CMK (cell line): ENCODE measurements at regions not wholly inside any gene's neighbourhood (a gene's known extent, or its start where the extent isn't known, plus 50 kb on each side); places are given as distances from the start of the nearest gene placed in this dataset.

Experiments
- DNase-seq: peaks from one replicate; pipeline ENCODE4 v3.0.0-alpha.2; 2010; ENCODE audit warnings: low read depth

GRCh38 chr14:34241185-34241711 lies 220.8 kb downstream of the SPTSSA start:
- no peak for DNase-seq

GRCh38 chr14:34238610-34239009 lies 223.4 kb downstream of the SPTSSA start:
- DNase-seq = no peak

- DNase-seq = no peak
These were observed 224.4 kb downstream of the SPTSSA start for GRCh38 chr14:34237677-34238076.

- no peak for DNase-seq
These were observed 225.0 kb downstream of the SPTSSA start for GRCh38 chr14:34237081-34237480.

GRCh38 chr14:34235643-34236300 lies 226.3 kb downstream of the SPTSSA start:
- DNase-seq = no peak

- no peak for DNase-seq
These were observed 227.8 kb downstream of the SPTSSA start for GRCh38 chr14:34234258-34234657.

GRCh38 chr14:34233619-34234018 lies 228.4 kb downstream of the SPTSSA start:
- no peak for DNase-seq

- DNase-seq = no peak
These were observed 229.2 kb downstream of the SPTSSA start for GRCh38 chr14:34232790-34233189.

GRCh38 chr14:34231626-34232025 lies 230.4 kb downstream of the SPTSSA start:
- DNase-seq = no peak

GRCh38 chr14:34229140-34229539 lies 232.9 kb downstream of the SPTSSA start:
- DNase-seq = no peak

GRCh38 chr14:34228650-34228976 lies 233.4 kb downstream of the SPTSSA start:
- DNase-seq = no peak

GRCh38 chr14:34227834-34228649 lies 234.0 kb downstream of the SPTSSA start:
- no peak for DNase-seq

GRCh38 chr14:34224221-34224620 lies 237.8 kb downstream of the SPTSSA start:
- DNase-seq = no peak

GRCh38 chr14:34223373-34224148 lies 238.5 kb downstream of the SPTSSA start:
- no peak for DNase-seq

- DNase-seq = no peak
These were observed 239.2 kb downstream of the SPTSSA start for GRCh38 chr14:34222867-34223266.

- no peak for DNase-seq
These were observed 239.9 kb downstream of the SPTSSA start for GRCh38 chr14:34222122-34222521.

GRCh38 chr14:34220921-34221320 lies 241.1 kb downstream of the SPTSSA start:
- DNase-seq = no peak

- DNase-seq = no peak
These were observed 241.7 kb downstream of the SPTSSA start for GRCh38 chr14:34220378-34220706.

- no peak for DNase-seq
These were observed 242.2 kb downstream of the SPTSSA start for GRCh38 chr14:34219661-34220377.

- DNase-seq = no peak
These were observed 243.2 kb downstream of the SPTSSA start for GRCh38 chr14:34218881-34219280.

GRCh38 chr14:34214961-34215360 lies 247.1 kb downstream of the SPTSSA start:
- no peak for DNase-seq

GRCh38 chr14:34213332-34213731 lies 248.7 kb downstream of the SPTSSA start:
- no peak for DNase-seq
